ENCODE measurements at regions not wholly inside any gene's neighbourhood (a gene's known extent, or its start where the extent isn't known, plus 50 kb on each side); places are given as distances from the start of the nearest gene placed in this dataset.

GRCh38 chr21:35792569-35793305 is 267.6 kb downstream of the SETD4 start:
- TF ChIP-seq TAF1 (IDR thresholded peaks at IDR 0.05; ENCODE audit: low read depth): no peak
- TF ChIP-seq EP300 (IDR thresholded peaks at IDR 0.05; ENCODE audit: borderline replicate concordance): no peak
- no peak for TF ChIP-seq NFIC (IDR thresholded peaks at IDR 0.05)
- no peak for TF ChIP-seq CEBPB (IDR thresholded peaks at IDR 0.05)
- TF ChIP-seq REST (IDR thresholded peaks at IDR 0.05; ENCODE audit: low read depth): no peak
- no peak for TF ChIP-seq ZBTB7A (IDR thresholded peaks at IDR 0.05; ENCODE audit: low read depth)
- no peak for TF ChIP-seq TCF12 (IDR thresholded peaks at IDR 0.05; ENCODE audit: low read depth)

Measured in Ishikawa (cell line).